ENCODE measurements at regions not wholly inside any gene's neighbourhood (a gene's known extent, or its start where the extent isn't known, plus 50 kb on each side); places are given as distances from the start of the nearest gene placed in this dataset.
"Not testable (repeated sequence)": the region's sequence is repeated elsewhere in the genome, so short reads cannot be mapped to it uniquely, and the experiment has no call there.

- intact Hi-C loops (cut with micrococcal nuclease), result no loop called here
Measured at GRCh38 chr14:85154714-85155113, 375.2 kb upstream of the FLRT2 start.

- intact Hi-C loops (cut with micrococcal nuclease), result no loop called here
Measured at GRCh38 chr14:85156319-85156718, 373.6 kb upstream of the FLRT2 start.

GRCh38 chr14:85159726-85160125 lies 370.2 kb upstream of the FLRT2 start:
- intact Hi-C loops (cut with micrococcal nuclease), result no loop called here

- intact Hi-C loops (cut with micrococcal nuclease), result no loop called here
Measured at GRCh38 chr14:85165094-85165493, 364.9 kb upstream of the FLRT2 start.

GRCh38 chr14:85169381-85169780 lies 360.6 kb upstream of the FLRT2 start:
- intact Hi-C loops (cut with micrococcal nuclease), result no loop called here

DNA sequence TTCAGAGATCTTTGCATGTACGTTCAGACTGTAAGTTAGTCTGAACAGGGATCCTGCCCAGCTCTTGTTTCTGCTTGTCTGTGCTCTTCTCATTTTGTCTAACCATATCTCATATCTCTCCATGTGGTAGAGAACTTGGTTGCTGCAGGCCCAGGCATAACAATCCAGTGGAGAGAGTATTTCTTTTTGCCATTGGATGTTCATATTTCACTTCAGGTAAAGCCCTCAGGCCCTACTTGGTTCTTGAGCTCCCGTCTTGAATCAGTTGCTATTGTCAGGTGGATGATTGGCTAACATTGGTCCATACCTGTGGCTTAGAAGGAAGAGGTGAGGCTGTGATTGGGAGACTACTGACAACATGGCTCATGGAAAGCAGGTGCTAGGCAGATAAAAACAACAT lies 357.7 kb upstream of the FLRT2 start:
- intact Hi-C loops (cut with micrococcal nuclease), result no loop called here

GRCh38 chr14:85172889-85173477 lies 357.0 kb upstream of the FLRT2 start:
- intact Hi-C loops (cut with micrococcal nuclease), result no loop called here

DNA sequence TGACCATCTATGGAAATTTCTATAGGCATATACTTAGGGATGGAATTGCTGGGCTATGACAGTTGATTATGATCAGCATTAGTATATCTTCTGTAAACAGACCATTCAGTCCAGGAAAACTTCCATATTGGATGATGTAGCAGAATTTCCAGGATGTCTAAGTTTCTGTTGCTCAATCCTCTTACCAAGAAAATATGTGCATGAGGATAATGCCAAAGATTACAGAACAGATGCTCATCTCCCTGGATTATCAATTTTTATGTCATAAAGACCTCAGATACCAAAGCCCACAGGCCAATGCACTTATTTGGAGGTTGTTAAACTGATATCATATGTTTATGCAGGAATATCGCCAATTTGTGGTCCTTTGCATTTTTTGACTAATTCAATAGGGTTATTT lies 354.4 kb upstream of the FLRT2 start:
- intact Hi-C loops (cut with micrococcal nuclease), result no loop called here

DNA sequence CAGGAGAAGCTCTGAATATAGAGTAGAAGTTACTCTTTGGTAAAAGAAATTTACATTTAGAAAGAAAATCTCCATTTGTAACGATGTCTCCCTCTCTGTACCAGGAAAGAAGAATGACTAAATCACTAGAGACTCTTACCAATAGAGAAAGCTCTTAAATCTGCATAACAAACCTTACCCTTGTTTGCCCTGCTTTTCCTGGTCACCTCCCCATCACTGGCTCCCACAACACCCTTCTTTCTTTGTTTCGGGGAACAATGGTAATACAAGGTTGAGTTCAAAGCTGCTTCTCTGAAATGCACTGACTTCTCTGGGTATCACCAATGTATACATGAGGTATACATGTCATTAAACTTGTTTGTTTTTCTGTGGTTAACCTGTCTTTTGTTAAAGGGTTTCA lies 351.1 kb upstream of the FLRT2 start:
- intact Hi-C loops (cut with micrococcal nuclease), result no loop called here

GRCh38 chr14:85180876-85181275 lies 349.1 kb upstream of the FLRT2 start:
- intact Hi-C loops (cut with micrococcal nuclease), result no loop called here

GRCh38 chr14:85182282-85182681 lies 347.7 kb upstream of the FLRT2 start:
- intact Hi-C loops (cut with micrococcal nuclease), result no loop called here

DNA sequence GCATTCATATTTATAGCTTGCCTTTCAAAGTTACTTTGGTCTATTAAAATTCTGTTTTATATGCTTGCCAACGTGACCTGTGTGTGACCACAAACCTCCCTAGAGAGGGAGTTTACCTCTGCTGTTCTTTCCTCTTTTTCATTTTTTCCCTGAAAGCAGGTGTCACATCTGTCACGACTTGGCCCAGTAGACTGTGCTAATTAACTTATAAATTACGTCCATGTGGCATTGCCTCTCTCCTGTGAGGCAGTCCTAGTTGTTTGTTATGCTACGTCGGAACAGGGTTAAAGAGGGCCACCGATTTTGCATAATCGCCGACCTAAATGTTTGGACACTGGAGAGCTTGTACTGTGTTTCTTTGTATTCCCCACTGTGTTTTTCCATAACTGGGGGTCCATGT lies 343.9 kb upstream of the FLRT2 start:
- intact Hi-C loops (cut with micrococcal nuclease), result no loop called here

GRCh38 chr14:85187521-85187920 lies 342.4 kb upstream of the FLRT2 start:
- intact Hi-C loops (cut with micrococcal nuclease), result no loop called here

- intact Hi-C loops (cut with micrococcal nuclease), result no loop called here
Measured at GRCh38 chr14:85188836-85189235, 341.1 kb upstream of the FLRT2 start.

DNA sequence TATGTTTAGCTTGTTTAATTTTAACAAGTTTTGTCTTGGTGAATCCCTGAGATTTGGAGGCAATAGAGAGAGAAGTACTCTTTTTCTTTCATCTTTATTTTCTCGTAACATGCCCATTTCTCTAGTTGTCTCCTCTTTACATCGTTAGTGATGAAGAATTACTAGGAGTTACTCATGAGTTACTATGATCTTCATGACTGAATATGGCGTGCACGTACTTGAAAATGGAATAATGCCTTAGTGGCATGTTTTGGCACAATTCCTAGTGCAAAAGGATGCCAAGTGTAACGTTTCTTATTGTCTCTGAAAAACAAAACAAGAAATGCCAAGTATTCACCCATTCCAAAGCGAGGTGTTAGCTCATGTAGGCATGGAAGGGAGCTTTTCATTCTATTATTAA lies 340.7 kb upstream of the FLRT2 start:
- intact Hi-C loops (cut with micrococcal nuclease), result not testable (repeated sequence)

DNA sequence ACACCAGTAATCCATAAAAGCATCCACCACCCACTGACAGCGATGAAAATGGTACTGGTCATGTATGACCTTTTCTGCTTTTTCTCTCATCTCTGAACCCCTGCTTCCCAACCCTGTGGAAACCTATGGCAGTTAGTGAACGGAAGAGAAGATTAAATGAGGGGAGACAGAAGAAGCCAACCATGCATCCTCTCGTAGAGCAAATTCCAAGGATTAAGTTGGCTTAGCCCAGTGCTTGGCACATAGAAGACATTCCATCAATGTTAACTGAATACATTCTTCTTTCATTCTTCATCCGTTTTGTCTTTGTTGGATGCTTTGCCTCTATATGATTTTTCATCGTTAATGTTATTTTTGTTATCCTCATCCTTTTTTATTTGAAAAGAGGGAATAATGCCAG lies 339.7 kb upstream of the FLRT2 start:
- intact Hi-C loops (cut with micrococcal nuclease), result no loop called here

GRCh38 chr14:85191986-85192385 lies 338.0 kb upstream of the FLRT2 start:
- intact Hi-C loops (cut with micrococcal nuclease), result no loop called here

DNA sequence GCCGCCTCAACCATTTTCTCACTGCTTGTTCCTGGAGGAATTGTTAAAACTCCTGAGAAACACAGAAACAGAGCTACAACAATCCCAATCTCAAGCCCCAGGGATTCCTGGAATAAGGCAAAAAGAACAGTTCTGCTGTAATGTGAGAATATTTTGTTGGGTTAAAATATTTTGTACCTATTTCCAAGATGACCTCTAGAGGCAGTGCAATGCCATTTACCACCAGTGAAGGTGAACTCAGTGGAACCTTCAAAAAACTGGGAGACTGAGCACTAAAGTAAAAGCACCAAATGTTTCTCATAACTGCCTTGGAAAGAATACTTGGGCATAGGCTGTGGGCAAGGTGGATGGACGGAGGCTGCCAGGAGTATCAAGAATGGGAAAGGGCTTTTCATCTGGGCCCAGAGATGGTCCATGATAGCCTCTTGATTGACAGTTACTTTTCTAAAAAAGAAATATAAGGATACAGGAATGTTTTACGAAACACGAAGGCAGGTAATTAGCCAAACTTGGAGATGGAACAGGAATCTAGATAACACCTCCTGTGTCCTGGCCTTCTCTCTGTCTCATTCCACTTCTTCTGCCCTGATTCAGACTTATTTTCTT lies 334.0 kb upstream of the FLRT2 start:
- intact Hi-C loops (cut with micrococcal nuclease), result no loop called here

GRCh38 chr14:85198001-85198400 lies 331.9 kb upstream of the FLRT2 start:
- intact Hi-C loops (cut with micrococcal nuclease), result no loop called here

DNA sequence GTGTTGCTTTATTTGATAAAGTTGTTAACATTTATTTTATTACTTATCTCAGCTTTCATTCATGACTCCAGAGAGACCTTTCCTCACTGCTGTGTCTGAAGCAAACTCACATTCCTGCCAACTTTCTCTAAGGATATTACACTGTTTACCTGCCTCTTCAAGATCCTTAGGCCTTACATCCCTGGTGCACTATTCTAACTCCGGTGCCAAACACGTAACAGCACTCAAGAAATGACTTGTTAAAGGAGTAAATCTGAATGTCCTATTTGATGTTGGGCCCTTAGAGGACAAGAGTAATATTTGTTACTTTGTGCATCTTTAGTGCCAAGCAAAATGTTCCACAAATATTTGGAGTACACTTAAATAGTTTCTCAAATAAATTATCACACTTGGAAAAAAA lies 324.1 kb upstream of the FLRT2 start:
- intact Hi-C loops (cut with micrococcal nuclease), result no loop called here

GRCh38 chr14:85214471-85214870 lies 315.5 kb upstream of the FLRT2 start:
- intact Hi-C loops (cut with micrococcal nuclease), result no loop called here

GRCh38 chr14:85217412-85217811 lies 312.5 kb upstream of the FLRT2 start:
- intact Hi-C loops (cut with micrococcal nuclease), result no loop called here

DNA sequence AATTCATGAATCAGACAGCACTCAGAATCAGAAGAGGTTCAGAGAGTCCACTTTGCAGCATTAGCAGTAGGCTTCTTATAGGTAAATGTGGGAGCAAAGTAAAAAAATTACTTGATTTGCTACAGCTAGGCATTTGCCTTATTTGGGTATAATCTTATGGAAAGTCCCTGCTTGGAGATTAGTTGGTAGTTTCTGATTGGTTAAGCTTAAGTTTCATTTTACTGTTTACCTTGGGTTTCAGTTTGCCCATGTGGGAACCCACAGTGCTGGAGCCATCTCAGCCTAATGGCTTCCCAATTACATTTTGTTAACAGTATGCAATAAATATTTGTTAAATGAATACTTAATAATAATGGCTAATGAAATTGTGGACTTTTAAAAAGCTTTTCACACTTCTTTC lies 311.0 kb upstream of the FLRT2 start:
- intact Hi-C loops (cut with micrococcal nuclease), result no loop called here

DNA sequence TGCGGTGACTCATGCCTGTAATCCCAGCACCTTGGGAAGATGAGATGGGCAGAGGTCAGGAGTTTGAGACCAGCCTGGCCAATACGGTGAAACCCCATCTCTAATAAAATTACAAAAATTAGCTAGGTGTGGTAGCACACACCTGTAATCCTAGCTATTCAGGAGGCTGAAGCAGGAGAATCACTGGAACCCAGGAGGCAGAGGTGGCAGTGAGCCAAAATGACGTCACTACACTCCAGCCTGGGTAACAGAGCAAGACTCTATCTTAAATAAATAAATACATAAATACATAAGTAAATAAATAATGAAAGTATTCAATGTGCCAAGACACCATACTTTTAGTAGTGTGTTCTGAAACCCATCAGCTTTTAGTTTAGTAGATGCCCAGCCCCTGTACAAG lies 308.1 kb upstream of the FLRT2 start:
- intact Hi-C loops (cut with micrococcal nuclease), result no loop called here

Data from T-helper 2 cell treated with Interferon-gamma antibody and Interleukin-4, amounts not matched to agents 100 ng/mL and 5 ng/mL, for 36 hours (primary cell).